Caki2 (cell line): ENCODE measurements at regions not wholly inside any gene's neighbourhood (a gene's known extent, or its start where the extent isn't known, plus 50 kb on each side); places are given as distances from the start of the nearest gene placed in this dataset.
A peak's percentile ranks its signal among the peaks of the same experiment; 100 is the strongest.

Source experiments
- DNase-seq: peaks from one replicate; pipeline ENCODE4 v3.0.0-alpha.2; 2015; ENCODE audit warnings: low read depth
- in situ Hi-C: cut with HindIII; loops from 2 replicates; pipeline ENCODE4 v1.10.0; 2016; ENCODE audit warnings: low sequenced_read_pairs, low pct_unique_long_range_greater_than_20kb, mixed read lengths

DNA sequence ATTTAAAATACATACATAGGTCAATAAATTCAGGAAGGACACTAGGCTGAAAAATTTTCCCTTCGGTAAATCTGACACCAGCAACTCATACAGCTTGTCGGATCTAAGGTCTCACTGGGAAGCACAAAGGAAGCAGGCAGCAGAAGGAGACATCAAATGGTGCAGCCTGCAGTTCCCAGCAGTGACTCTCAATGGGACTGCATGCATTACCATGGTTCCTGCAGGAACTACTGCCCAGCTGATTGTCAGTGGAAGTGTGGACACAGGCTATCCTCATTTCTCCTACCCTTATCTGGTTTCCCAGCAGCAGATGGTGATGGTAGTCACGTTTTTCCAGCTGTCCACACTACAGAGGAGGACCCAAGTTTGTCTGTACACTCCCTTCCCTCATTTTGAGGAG, 113.3 kb downstream of the PPP1R2C start:
- in situ Hi-C loops = no loop called here
- DNase-seq = no peak

DNA sequence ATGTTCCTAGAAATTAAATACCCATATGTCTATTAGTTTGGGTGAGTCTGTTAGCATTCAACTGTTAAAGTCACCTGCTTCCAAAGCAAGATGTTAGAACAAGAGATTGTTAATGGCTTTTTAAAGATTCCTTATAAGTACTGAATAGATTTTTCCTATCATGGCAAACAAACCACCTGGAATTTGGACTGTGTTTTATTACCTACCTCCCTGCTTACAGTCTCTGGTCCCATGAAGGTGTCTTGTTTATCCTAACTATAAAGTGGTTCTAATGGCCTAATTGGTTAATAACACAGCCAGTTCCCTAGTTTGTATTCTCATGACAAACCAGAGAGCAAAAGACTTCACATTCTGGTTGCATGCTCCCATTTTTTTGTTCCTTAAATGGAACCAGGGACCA, 149.5 kb downstream of the PPP1R2C start:
- no peak for DNase-seq
- in situ Hi-C loops = no loop called here

DNA sequence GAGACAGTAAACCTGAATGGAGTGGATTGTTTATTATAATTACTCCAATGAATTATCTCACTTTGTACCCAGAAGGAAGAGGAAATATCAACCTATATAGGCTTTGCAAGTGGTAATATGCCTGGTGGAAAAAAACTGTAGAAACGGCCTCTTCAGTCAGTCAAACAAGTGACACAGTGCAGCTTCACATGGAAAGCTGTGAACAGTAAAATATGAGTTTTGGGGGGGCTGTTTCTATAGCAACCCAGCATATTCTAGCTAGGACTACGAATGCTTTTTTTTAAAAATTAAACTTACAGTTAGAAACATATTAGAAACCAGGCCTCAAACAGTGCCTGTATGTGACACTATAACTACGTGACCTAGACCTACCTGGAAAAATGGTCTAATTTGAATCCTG, 150.1 kb downstream of the PPP1R2C start:
- no peak for DNase-seq
- in situ Hi-C loops = no loop called here

DNA sequence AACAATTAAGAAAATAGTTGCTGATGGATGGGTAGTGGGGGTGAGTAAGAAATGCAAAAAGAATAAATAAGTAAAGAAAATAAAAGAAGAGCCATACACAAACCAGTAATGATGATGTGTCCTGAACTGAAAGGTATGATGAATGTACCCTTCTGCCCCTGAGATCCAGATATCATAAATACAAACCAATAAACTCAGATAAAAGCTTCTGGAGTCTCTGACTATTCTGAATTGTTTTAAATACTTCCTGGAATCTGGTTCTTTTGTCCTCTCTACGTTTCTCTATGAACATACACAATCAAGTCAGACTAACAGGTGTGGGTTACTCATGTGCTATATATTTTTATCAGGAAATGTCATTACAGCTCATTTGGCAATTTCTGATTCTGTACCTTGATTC, 153.4 kb downstream of the PPP1R2C start:
- DNase-seq = no peak
- in situ Hi-C loops = no loop called here

DNA sequence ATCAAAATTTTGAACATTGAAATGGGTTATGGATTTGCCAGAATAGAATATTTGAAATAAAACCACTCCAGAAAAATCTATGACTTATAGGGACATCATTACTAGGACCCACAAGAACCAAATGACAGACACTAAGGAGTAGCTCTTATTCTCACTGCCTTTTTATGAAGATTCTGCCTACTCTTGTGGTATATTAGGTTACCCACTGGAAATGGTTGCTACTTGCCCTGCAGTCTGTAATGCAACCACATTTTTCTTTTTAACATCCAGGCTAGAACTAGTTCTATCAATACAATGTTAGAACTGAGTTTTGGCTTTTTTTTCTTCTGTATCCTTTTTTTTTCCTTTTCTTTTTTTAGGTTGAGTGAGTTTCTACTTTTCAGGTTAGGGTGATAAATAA, 158.9 kb downstream of the PPP1R2C start:
- no peak for DNase-seq
- in situ Hi-C loops = no loop called here

DNA sequence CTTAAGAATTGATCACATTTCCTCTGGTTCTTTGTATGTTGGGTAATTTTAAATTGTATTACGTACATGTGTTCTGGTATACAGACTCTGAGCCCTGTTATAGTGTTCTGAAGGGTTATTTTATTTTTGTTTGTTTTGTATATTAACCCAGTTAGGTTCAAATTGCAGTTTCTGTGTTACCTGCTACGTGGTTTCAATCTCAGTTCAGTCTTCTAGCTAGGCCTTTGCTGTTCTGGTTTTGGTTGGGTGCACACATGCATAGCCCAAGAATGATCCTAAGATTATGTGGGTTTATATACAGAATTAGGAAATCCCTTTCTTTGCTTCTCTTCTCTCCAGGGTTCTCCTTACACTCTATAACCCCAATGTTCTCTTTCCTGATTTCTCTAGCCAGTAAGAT, 161.0 kb downstream of the PPP1R2C start:
- no peak for DNase-seq
- in situ Hi-C loops = no loop called here

DNA sequence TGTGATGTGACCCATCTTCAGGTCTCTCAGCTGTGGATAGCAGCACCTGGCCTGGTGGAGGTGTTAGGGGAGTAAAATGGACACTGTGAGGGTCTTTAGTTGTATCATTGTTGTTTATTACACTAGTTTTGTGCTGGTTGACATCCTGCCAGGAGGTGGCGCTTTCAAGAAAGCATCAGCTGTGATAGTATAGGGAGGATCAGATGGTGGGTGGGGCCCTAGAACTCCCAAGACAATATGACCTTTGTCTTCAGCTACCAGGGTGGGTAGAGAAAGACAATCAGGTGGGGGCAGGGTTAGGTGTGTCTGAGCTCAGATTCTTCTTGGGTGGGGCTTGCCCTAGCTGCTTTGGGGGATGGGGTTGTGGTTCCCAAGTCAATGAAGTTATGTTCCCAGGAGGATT, 162.8 kb downstream of the PPP1R2C start:
- in situ Hi-C loops = no loop called here
- peak; percentile 2 for DNase-seq

DNA sequence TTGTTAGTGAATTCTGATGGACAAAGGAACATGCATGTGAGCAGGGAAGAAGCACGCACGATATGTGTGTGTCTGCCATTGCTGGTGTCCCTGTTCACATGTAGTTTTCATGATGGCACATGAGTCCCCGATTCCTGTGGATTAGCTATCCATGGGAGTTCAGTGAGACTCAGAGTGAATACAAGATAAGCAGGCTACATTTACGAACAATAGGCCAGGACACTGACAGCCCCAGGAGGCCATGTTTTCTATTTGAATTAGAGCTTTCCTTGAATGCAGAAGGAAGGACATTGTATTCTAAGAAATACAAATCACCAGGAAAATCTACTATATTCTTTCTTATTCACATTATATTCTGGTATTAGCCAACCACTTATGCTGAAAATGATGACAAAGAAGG, 171.4 kb downstream of the PPP1R2C start:
- no peak for DNase-seq
- in situ Hi-C loops = no loop called here

DNA sequence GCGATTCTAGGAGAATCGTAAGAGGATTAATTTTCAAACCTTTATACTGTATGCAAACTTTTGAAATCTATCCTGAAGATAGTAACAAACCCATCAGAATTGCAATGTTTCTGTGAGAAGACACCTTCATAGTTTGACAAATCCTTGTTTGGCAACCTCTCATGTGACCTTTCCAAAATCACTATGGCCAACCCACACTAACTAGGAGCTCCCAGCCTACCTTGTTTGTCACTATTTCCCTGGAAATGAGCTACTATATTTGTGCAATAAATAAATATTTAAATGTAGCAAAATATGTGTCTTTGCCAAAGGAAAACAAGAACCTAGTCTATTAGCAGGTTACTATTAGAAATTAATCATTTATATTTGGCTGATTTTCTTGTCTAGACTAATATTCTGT, 173.7 kb downstream of the PPP1R2C start:
- DNase-seq = no peak
- in situ Hi-C loops = no loop called here

DNA sequence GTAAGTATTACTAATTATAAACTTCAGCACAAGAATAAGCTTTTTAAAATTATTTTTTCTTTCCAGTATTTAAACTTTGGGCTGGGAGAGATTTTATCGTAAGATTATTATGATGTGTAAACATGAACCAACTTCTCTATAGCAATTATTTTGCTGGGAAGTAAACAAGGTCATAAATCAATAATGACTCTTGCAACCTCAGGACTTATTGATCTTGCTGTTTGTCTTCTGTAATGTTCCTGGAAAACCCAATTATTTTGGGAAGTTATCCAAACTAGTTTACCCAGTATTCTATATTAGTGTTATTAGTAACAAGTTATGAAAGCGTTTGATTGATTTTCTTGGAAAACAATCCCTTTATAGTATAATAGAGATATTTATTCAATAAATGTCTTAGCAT, 174.9 kb downstream of the PPP1R2C start:
- DNase-seq = no peak
- in situ Hi-C loops = no loop called here

DNA sequence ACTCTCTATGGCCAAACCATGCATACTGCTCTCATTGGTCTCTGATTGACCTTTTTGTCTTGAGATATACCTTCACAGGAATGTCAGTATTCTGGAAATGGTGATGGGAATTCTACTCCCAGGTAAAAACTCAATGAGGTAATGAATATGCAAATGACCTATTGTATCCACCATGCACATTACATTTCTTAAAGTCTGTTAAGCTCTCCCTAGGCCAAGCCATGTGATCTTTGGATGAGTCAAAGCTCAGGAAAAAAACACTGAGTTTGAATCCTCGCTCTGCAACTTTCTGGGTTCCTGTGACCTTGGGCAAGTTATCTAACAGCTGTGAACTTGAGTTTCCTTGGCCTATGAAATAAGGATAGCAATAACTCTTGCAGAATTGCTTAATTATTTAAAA, 175.4 kb downstream of the PPP1R2C start:
- in situ Hi-C loops = no loop called here
- DNase-seq = no peak

DNA sequence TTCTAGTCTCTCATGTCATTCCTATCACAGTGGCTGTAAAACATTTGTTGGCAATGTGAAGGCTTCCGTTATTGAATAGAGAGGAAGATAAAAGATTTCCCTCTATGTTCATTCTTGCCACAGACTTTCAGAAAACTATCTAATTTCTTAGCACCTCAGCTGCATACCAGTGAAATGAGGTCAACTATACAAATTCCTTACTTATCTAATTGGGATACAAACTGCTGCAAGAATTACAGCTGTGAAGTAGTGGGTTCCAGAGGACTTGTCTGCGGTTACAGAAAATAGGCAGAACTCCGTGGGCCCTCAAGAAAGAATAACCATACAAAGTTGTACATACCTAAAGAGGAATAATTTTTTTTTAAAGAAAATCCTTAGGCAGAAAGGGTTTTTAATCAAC, 175.8 kb downstream of the PPP1R2C start:
- in situ Hi-C loops = no loop called here
- DNase-seq = no peak

DNA sequence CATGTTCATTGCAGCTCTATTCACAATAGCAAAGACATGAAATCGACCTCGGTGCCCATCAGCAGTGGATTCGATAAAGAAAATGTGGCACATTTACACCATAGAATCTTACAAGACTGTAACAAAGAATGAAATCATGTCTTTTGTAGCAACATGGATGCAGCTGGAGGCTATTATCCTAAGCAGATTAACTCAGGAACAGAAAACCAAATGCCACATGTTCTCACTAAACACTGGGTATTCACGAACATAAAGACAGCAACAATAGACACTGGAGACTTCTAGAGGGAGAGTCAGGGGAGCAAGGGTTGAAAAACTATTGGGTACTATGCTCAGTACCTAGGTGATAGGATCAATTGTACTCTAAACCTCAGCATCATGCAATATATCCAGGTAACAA, 180.5 kb downstream of the PPP1R2C start:
- DNase-seq = no peak
- in situ Hi-C loops = no loop called here

DNA sequence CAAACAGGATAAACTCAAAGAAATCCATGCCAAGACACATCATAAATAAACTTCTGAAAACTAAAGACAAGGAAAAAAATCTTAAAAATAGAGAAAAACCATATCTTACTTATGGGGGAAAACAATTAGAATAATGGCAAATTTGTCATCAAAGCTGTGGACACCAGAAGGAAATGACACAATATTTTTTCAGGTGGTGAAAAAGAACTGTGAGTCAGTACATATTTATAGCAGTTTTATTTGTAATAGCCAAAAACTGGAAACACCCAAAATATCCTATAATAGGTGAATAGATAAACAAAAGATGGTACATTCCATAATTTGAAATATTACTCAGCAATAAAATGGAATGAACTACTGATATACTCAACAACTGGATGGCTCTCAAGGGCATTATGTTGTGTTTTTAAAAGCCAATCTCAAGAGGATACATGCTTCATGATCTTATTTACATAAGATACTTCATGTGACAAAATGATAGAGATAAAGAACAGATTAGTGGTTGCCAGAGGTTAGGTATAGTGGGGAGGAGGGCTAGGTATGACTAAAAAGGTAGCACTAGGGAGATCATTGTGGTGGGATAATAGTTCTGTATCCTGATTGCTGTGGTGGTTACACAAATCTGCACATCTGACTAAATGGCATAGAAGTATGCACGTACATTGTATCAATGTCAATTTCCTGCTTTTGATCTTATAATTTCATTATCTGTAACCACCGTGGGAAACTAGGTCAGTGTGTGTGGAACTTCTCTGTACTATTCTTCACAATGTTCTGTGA, 191.9 kb downstream of the PPP1R2C start:
- DNase-seq = no peak
- in situ Hi-C loops = no loop called here

DNA sequence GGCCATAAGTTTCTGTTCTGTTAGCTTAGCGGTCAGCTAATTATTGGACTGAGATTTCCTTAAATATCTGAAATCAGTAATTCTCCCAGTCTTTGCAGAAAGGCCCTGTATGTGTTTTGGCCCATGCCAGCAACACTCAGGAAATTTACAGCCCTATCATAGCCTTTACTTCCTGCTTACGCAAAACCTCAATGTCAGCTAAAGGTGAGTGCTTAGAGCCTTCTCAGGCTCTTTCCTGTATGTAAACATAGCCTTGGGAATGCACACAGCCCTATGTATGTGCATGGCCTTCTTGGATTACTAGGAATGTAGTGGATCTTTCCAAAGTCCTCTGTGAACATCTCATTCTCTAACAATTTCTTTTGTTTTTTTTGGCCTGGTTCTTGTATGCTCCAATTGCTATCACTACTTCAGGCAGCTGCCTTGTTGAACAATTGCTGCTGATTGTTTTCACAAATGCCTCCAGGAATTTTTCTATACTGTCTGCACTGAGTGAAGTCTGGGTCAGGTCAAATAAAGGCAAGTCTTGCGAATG, 200.0 kb downstream of the PPP1R2C start:
- in situ Hi-C loops = no loop called here
- peak; percentile 16 for DNase-seq

DNA sequence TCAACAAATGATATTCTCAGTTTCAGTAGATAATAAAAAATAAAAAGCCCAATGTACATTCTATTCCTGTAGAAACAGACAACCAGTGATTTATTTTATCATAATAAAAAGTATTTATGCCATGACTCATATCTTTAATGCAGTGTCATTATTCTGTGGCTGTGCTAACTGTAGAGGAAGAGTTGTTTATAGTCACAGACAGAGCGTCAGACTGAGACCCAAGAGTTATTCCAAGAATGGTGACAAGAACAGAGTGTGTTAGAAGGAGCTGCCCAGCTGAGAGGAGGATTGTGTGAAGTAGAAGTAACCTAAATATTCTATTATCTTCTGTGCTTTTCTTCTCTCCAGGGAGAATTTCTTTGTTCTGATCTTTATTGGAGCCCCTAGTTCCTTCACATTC, 210.7 kb downstream of the PPP1R2C start:
- in situ Hi-C loops = no loop called here
- no peak for DNase-seq

DNA sequence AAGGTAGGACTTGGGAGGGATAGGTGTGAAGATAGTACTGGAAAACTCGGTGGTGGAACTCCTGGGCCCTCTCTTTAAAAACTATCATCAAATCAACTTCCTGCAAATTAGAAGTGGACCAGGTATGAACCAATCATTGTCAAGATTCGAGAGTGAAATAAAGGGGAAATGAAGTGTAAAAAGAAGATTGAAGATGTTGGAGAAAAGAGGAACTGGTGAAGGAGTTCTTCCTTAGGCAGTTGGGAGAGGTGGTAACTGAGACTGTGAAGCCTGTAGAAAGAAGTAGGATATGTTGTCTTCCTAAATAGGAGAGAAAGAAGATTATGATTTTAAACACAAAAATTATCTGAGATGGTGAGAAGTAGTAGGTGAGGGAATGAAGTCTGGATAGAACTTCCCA, 212.2 kb downstream of the PPP1R2C start:
- no peak for DNase-seq
- in situ Hi-C loops = no loop called here

DNA sequence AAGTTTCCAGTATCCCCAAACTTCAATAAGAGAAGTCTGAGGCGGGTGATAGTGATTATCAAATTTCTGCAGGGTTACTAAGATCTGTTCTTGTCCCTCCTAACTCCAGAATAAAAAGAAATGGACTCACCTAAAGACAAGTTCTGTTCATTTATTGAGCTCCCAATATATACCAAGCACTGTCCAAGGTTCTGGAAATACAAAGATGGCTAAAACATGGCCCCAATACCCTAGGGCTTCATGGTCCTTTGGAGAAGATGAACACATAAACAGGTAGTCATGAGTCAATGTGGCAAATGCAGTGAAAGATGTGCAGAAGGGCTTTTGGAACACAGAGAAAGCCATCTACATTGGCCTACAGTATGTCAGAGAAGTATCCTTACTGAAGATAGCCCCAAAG, 231.2 kb downstream of the PPP1R2C start:
- in situ Hi-C loops = no loop called here
- DNase-seq = no peak

DNA sequence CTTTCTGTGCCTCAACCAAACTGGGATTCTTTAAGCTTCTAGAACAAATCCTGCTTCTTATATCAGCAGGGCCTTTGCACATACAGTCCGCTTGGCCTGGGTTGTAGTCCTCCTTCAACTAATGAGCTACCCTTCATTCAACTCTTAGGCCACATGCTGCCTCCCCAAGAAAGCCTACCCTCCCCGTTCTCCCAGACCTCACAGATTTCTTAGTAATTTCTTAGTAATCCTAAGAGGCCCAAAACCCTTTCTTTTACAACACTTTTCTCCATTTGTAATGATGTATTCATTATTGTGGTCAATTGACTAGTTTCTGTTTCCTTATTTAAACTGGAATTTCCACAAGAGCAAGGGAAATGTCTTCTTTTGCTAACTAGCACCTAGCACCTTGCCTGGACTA, 233.1 kb downstream of the PPP1R2C start:
- DNase-seq = no peak
- in situ Hi-C loops = no loop called here

DNA sequence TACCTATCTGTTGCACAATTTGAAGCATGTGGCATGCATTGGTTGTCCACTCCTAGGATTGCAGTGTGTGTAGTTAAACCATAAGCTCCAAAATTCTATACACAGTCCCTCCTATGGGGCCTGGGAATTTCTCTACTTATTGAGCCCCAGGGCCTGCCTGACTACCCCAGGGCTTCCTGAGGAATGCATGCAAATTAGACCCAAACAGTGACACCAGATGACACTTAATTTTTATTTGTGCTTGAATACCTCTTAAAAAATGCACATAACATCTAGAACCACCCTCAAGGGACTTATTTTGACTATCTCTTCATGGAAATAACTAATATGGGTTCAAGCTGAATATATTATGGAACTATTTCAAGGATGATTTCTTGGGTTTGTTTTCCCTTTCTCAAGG, 236.4 kb downstream of the PPP1R2C start:
- DNase-seq = no peak
- in situ Hi-C loops = no loop called here
